ENCODE measurements at regions not wholly inside any gene's neighbourhood (a gene's known extent, or its start where the extent isn't known, plus 50 kb on each side); places are given as distances from the start of the nearest gene placed in this dataset.

- TF ChIP-seq CTCF (IDR thresholded peaks at IDR 0.05 in 8 of 11, conservative IDR thresholded peaks at IDR 0.05 in 3 of 11) (no peak), POLR2A (IDR thresholded peaks at IDR 0.05) (no peak)
These were observed 272.9 kb upstream of the EPHA4 start for GRCh38 chr2:221845021-221845365.
